Small intestine (tissue), 7 donors: ENCODE measurements at regions not wholly inside any gene's neighbourhood (a gene's known extent, or its start where the extent isn't known, plus 50 kb on each side); places are given as distances from the start of the nearest gene placed in this dataset.

Experiments used
- DNase-seq, 2 donors: peaks; one replicate each; pipeline versions ENCODE4 v3.0.0 to v3.0.0-alpha.2; 2013
- FAIRE-seq: peaks from 2 replicates; lab custom pipeline; 2012; peaks lifted over from hg19 to GRCh38; lab: Jason Lieb, UNC
- H3K27ac ChIP-seq, 3 donors: one replicate each; pipeline ENCODE4 v1.5.1; 2013; ENCODE audit warnings: low read length in 2 of 3, mild to moderate bottlenecking in 2 of 3, control low read depth in 1 of 3, inconsistent platforms in 1 of 3, low read depth in 1 of 3, moderate library complexity in 1 of 3
- H3K27me3 ChIP-seq, 3 donors: one replicate each; pipeline ENCODE4 v1.6.1; 2013; ENCODE audit warnings: low read length in 3 of 3, inconsistent platforms in 1 of 3; ENCODE audit not compliant: control insufficient read depth in 3 of 3, insufficient read depth in 3 of 3
- H3K36me3 ChIP-seq, 3 donors: one replicate each; pipeline ENCODE4 v1.6.1; 2013; ENCODE audit warnings: low read length in 3 of 3, inconsistent platforms in 1 of 3, low read depth in 1 of 3, mild to moderate bottlenecking in 1 of 3, moderate library complexity in 1 of 3; ENCODE audit not compliant: control insufficient read depth in 3 of 3, insufficient read depth in 2 of 3
- H3K4me1 ChIP-seq, 3 donors: one replicate each; pipeline ENCODE4 v1.6.1; 2013; ENCODE audit warnings: low read length in 2 of 3, inconsistent platforms in 1 of 3, low read depth in 1 of 3, mild to moderate bottlenecking in 1 of 3, moderate library complexity in 1 of 3; ENCODE audit not compliant: control insufficient read depth in 3 of 3, insufficient read depth in 2 of 3
- H3K4me3 ChIP-seq, 3 donors: one replicate each; pipeline ENCODE4 v1.5.1; 2013; ENCODE audit warnings: low read length in 3 of 3, control low read depth in 1 of 3, inconsistent platforms in 1 of 3, low read depth in 1 of 3, mild to moderate bottlenecking in 1 of 3, moderate library complexity in 1 of 3
- H3K9me3 ChIP-seq, 2 donors: one replicate each; pipeline ENCODE4 v1.6.1; 2013; ENCODE audit warnings: low read depth in 1 of 2, low read length in 1 of 2; ENCODE audit not compliant: control insufficient read depth in 2 of 2, insufficient read depth in 1 of 2
- WGBS, 3 donors: extraction: QIAGEN DNeasy Blood & Tissue Kit; methylation state at CpG; one replicate each; pipeline ENCODE4 v1.1.7; 2013; 5-methylcytosine and 5-hydroxymethylcytosine counted together
- donor health status: healthy with polysubstance abuse.
- donor health status: control.
- donor health status: control.
- donor health status: Bipolar disorder and iron deficiency.
- donor health status: healthy.

GRCh38 chr18:3391704-3392466 is 58.1 kb upstream of the TGIF1 start:
- Histone ChIP-seq H3K4me3 (no peak overlapping the region), H3K36me3 (no peaks in the 10 kb centered on the region), H3K27me3 (no peaks in the 10 kb centered on the region), H3K9me3 (peaks cover 0 to 11% of the 10 kb centered on the region in 2 donors), H3K4me1 (no peaks in the 10 kb centered on the region), H3K27ac (no peak overlapping the region)
- WGBS, 3 donors: 86 to 92% (median 91%) methylated on average over 5 of the region's 5 CpGs
- FAIRE-seq (no peak), DNase-seq (no peak)

- no peak for FAIRE-seq
- no peak for DNase-seq
- Histone ChIP-seq H3K27ac (no peak overlapping the region), H3K36me3 (no peaks in the 10 kb centered on the region), H3K27me3 (no peaks in the 10 kb centered on the region), H3K4me1 (no peaks in the 10 kb centered on the region), H3K9me3 (peaks cover 0 to 11% of the 10 kb centered on the region in 2 donors), H3K4me3 (no peak overlapping the region)
- WGBS, 3 donors: 81 to 87% (median 84%) methylated on average over 2 of the region's 2 CpGs
These were observed 57.5 kb upstream of the TGIF1 start for GRCh38 chr18:3392467-3392855.

- FAIRE-seq (no peak), DNase-seq (no peak)
These were observed 55.3 kb upstream of the TGIF1 start for GRCh38 chr18:3394648-3395047.

GRCh38 chr18:3395466-3395865 is 54.5 kb upstream of the TGIF1 start:
- WGBS, 3 donors: 77 to 83% (median 80%) methylated on average over 2 of the region's 2 CpGs
- Histone ChIP-seq H3K4me1 (no peaks in the 10 kb centered on the region), H3K27me3 (no peaks in the 10 kb centered on the region), H3K9me3 (peaks cover 0 to 7% of the 10 kb centered on the region in 2 donors), H3K36me3 (no peaks in the 10 kb centered on the region), H3K27ac (no peak overlapping the region), H3K4me3 (no peak overlapping the region)
- FAIRE-seq: no peak
- DNase-seq: no peak

More at GRCh38 chr18:3394648-3395047, 55.3 kb upstream of the TGIF1 start:
- no peaks in the 10 kb centered on the region for H3K4me1 ChIP-seq
- no peaks in the 10 kb centered on the region for H3K36me3 ChIP-seq
- no peaks in the 10 kb centered on the region for H3K27me3 ChIP-seq
- H3K4me3 ChIP-seq: no peak overlapping the region
- H3K9me3 ChIP-seq: peaks cover 0 to 11% of the 10 kb centered on the region in 2 donors
- H3K27ac ChIP-seq: no peak overlapping the region
- WGBS, 3 donors: 94 to 98% (median 94%) methylated on average over 5 of the region's 5 CpGs

- no peaks in the 10 kb centered on the region for H3K36me3 ChIP-seq
- H3K4me3 ChIP-seq: no peak overlapping the region
- H3K4me1 ChIP-seq: no peaks in the 10 kb centered on the region
- FAIRE-seq (no peak), DNase-seq (peak in 1 of 2 donors; percentile 14)
- H3K27ac ChIP-seq: no peak overlapping the region
- peaks cover 0 to 17% of the 10 kb centered on the region in 2 donors for H3K9me3 ChIP-seq
- no peaks in the 10 kb centered on the region for H3K27me3 ChIP-seq
- WGBS, 3 donors: 47 to 64% (median 48%) methylated on average over 7 of the region's 7 CpGs
These were observed 52.8 kb upstream of the TGIF1 start for GRCh38 chr18:3397031-3397750.

GRCh38 chr18:3397786-3398185 is 52.2 kb upstream of the TGIF1 start:
- H3K36me3 ChIP-seq: no peaks in the 10 kb centered on the region
- DNase-seq: no peak
- no peak overlapping the region for H3K4me3 ChIP-seq
- 45 to 94% (median 62%) methylated on average over 2 of the region's 2 CpGs for WGBS, 3 donors
- H3K9me3 ChIP-seq: peaks cover 0 to 17% of the 10 kb centered on the region in 2 donors
- no peak for FAIRE-seq
- no peaks in the 10 kb centered on the region for H3K4me1 ChIP-seq
- H3K27ac ChIP-seq: no peak overlapping the region
- H3K27me3 ChIP-seq: no peaks in the 10 kb centered on the region
